HepG2 (cell line): ENCODE measurements at regions not wholly inside any gene's neighbourhood (a gene's known extent, or its start where the extent isn't known, plus 50 kb on each side); places are given as distances from the start of the nearest gene placed in this dataset.
A peak's percentile ranks its signal among the peaks of the same experiment; 100 is the strongest.

Experiments
- ATAC-seq: fragments of 200-7000 bp; cut with Tn5 transposase; 3 replicates; pipeline ENCODE4 v1.9.1; 2020; ENCODE audit warnings: mild to moderate bottlenecking, moderate library complexity
- BruUV-seq: library from RNA; stranded (reverse); fragments of 400-500 nt; replicated peaks from 2 replicates; lab custom pipeline; 2021; lab: Mats Ljungman, UMichigan
- CTCF ChIA-PET: fragments of 300-600 bp; formaldehyde crosslinking; extraction: SDS; loops from one replicate; lab custom pipeline; 2021; ENCODE audit warnings: low total read pairs, inconsistent platforms, low intra/inter-chr PET ratio; lab: Yijun Ruan, JAX
- POLR2A ChIA-PET: fragments of 350-600 bp; sonication (Branson Sonifier 250); formaldehyde crosslinking; loops from one replicate; lab custom pipeline; 2020; ENCODE audit warnings: antibody characterized with exemption, inconsistent platforms; lab: Yijun Ruan, JAX
- DNase-seq: peaks from one replicate; pipeline ENCODE4 v3.0.0-alpha.2; 2015; ENCODE audit warnings: low spot score
- FAIRE-seq: peaks from 3 replicates; lab custom pipeline; 2011; peaks lifted over from hg19 to GRCh38; lab: Jason Lieb, UNC
- H2AFZ ChIP-seq: one replicate; pipeline ENCODE4 v1.6.1; 2011; ENCODE audit warnings: low read length, inconsistent platforms
- H3K27ac ChIP-seq: fragments of 300-600 bp; 3 replicates; pipeline ENCODE4 v1.8.0; 2011; ENCODE audit warnings: mixed run types, mild to moderate bottlenecking, mixed read lengths, low read length, inconsistent platforms; ENCODE audit not compliant: insufficient read depth; ENCODE audit errors: extremely low read length
- H3K27me3 ChIP-seq, 2 experiments: fragments of 200-600 bp in 1 of 2; 2 replicates in 1 of 2; 3 replicates in 1 of 2; pipeline versions ENCODE4 v1.6.0 to v1.8.0; 2011; ENCODE audit warnings: low read length in 2 of 2, mild to moderate bottlenecking in 2 of 2, moderate library complexity in 2 of 2, inconsistent platforms in 1 of 2; ENCODE audit not compliant: insufficient read depth in 2 of 2, control insufficient read depth in 1 of 2
- H3K36me3 ChIP-seq, 2 experiments: fragments of 200-600 bp in 1 of 2; replicated peaks in 1 of 2; 2 replicates in 1 of 2; 3 replicates in 1 of 2; pipeline versions ENCODE4 v1.5.1 to v1.8.0; 2011; ENCODE audit warnings: low read length in 2 of 2, inconsistent platforms in 1 of 2; ENCODE audit not compliant: insufficient read depth in 2 of 2, control insufficient read depth in 1 of 2
- H3K4me1 ChIP-seq: 2 replicates; pipeline ENCODE4 v1.5.1; 2012; ENCODE audit warnings: low read length, inconsistent platforms; ENCODE audit not compliant: insufficient read depth
- H3K4me2 ChIP-seq: 2 replicates; pipeline ENCODE4 v1.6.0; 2011; ENCODE audit warnings: low read depth, low read length, inconsistent platforms
- H3K4me3 ChIP-seq, 3 experiments: fragments of 200-600 bp in 1 of 3; sonication (generic), shearing (Covaris generic) in 1 of 3; replicated peaks in 1 of 3; 2 replicates each; pipeline ENCODE4 v1.5.1; 2011 to 2016; ENCODE audit warnings: low read length in 3 of 3, inconsistent platforms in 2 of 3, low read depth in 2 of 3, mild to moderate bottlenecking in 2 of 3, control low read depth in 1 of 3, mixed read lengths in 1 of 3; ENCODE audit not compliant: insufficient read depth in 1 of 3
- H3K79me2 ChIP-seq: one replicate; pipeline ENCODE4 v1.6.1; 2011; ENCODE audit warnings: low read length, inconsistent platforms; ENCODE audit not compliant: insufficient read depth
- H3K9ac ChIP-seq: 2 replicates; pipeline ENCODE4 v1.6.0; 2011; ENCODE audit warnings: mild to moderate bottlenecking, low read depth, low read length, inconsistent platforms; ENCODE audit not compliant: insufficient read depth
- H3K9me3 ChIP-seq: 2 replicates; pipeline ENCODE4 v1.5.1; 2012; ENCODE audit warnings: mild to moderate bottlenecking, low read length
- H4K20me1 ChIP-seq: 2 replicates; pipeline ENCODE4 v1.6.0; 2011; ENCODE audit warnings: inconsistent platforms, mild to moderate bottlenecking, low read length, moderate library complexity; ENCODE audit not compliant: insufficient read depth
- ATAD3A ChIP-seq: sonication (generic); formaldehyde crosslinking; IDR thresholded peaks from 2 replicates; pipeline ENCODE4 v1.4.0; 2020; ENCODE audit warnings: missing genetic modification reagents
- FUBP1 ChIP-seq: sonication (generic); formaldehyde crosslinking; IDR thresholded peaks from 2 replicates; pipeline ENCODE4 v1.5.1; 2020; ENCODE audit warnings: missing genetic modification reagents, mild to moderate bottlenecking, borderline replicate concordance
- MAFF ChIP-seq: IDR thresholded peaks from 2 replicates; pipeline ENCODE4 v1.6.1; 2011; ENCODE audit warnings: low read depth, low read length, improper control_type of control experiment
- MAFK ChIP-seq, 2 experiments: IDR thresholded peaks in 1 of 2; conservative IDR thresholded peaks in 1 of 2; 2 replicates each; pipeline ENCODE4 v1.6.1; 2011; ENCODE audit warnings: improper control_type of control experiment in 2 of 2, low read length in 2 of 2
- NFATC3 ChIP-seq: sonication (generic); formaldehyde crosslinking; IDR thresholded peaks from 2 replicates; pipeline ENCODE4 v1.5.1; 2020; ENCODE audit warnings: mild to moderate bottlenecking, missing genetic modification reagents
- TCF7L2 ChIP-seq: IDR thresholded peaks from 2 replicates; pipeline ENCODE4 v1.6.1; 2011; ENCODE audit warnings: mild to moderate bottlenecking, low read depth, low read length, moderate library complexity
- ZMYM3 ChIP-seq: sonication (generic); formaldehyde crosslinking; IDR thresholded peaks from 2 replicates; pipeline ENCODE4 v1.5.1; 2020; ENCODE audit warnings: mild to moderate bottlenecking, missing genetic modification reagents
- ZNF547 ChIP-seq: sonication (generic); formaldehyde crosslinking; IDR thresholded peaks from 2 replicates; pipeline ENCODE4 v1.5.1; 2020; ENCODE audit warnings: mild to moderate bottlenecking, missing genetic modification reagents
- WGBS: methylation state at CpG from one replicate; pipeline ENCODE4 v1.1.6; 2017; ENCODE audit warnings: low lambda C conversion rate; 5-methylcytosine and 5-hydroxymethylcytosine counted together
- in situ Hi-C: cut with HindIII; loops from 2 replicates; pipeline ENCODE4 v1.10.0; 2017; ENCODE audit warnings: low pct_unique_long_range_greater_than_20kb; ENCODE audit not compliant: extremely low pct_ligation_motif_present
- intact Hi-C: fragments of 100-400 bp; cut with micrococcal nuclease; formaldehyde crosslinking; loops from one replicate; pipeline ENCODE4 v1.10.0; 2022; ENCODE audit not compliant: unreplicated experiment

GRCh38 chr5:105207066-105207465 lies 1644.5 kb upstream of the NUDT12 start:
- H3K27ac ChIP-seq: no peak overlapping the region
- ChIA-PET POLR2A (no interaction called here), CTCF (no interaction called here)
- H4K20me1 ChIP-seq: no peaks in the 10 kb centered on the region
- DNase-seq: no peak
- no peaks in the 10 kb centered on the region for H3K9me3 ChIP-seq
- H3K79me2 ChIP-seq: no peaks in the 10 kb centered on the region
- H3K36me3 ChIP-seq: no peaks in the 10 kb centered on the region
- no peak overlapping the region for H2AFZ ChIP-seq
- H3K4me2 ChIP-seq: no peak overlapping the region
- no peak for FAIRE-seq
- ATAC-seq: no peak
- no TSS peak for BruUV-seq
- no peaks in the 10 kb centered on the region for H3K27me3 ChIP-seq
- intact Hi-C loops: no loop called here
- TF ChIP-seq ZMYM3 (no peak), FUBP1 (CRISPR knock-in tag) (no peak), TCF7L2 (no peak), ATAD3A (CRISPR knock-in tag) (no peak), NFATC3 (CRISPR knock-in tag) (no peak)
- no peak overlapping the region for H3K9ac ChIP-seq
- in situ Hi-C loops: no loop called here
- no peaks in the 10 kb centered on the region for H3K4me1 ChIP-seq
- no peak overlapping the region for H3K4me3 ChIP-seq
- 23% methylated on average over 2 of the region's 2 CpGs for WGBS

DNA sequence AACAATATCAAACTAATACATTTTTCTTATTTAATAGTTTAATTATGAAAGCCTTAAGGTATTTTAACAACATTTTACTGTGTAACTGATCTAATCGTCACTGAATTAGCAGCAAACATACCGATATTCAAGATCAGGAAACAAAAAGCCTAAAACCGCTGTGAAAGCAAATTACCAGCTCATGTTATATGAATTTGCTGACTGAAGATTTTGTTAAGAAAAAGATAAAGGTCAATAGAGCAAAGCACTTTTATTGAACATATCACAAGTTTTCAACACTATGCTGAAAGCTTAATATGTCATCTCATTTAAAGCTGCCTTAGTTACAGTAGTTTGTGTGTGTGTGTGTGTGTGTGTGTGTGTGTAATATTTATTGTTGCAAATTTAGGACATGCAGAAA lies 1634.9 kb upstream of the NUDT12 start:
- Histone ChIP-seq H3K9me3 (no peaks in the 10 kb centered on the region), H3K27ac (no peak overlapping the region)
- 16% methylated on average over 3 of the region's 3 CpGs for WGBS
- TF ChIP-seq MAFK (conservative IDR thresholded peaks at IDR 0.05 in 1 of 2, IDR thresholded peaks at IDR 0.05 in 1 of 2; ENCODE audit: low read length in 2 of 2): peak; percentile 61 to 81
- no peak for TF ChIP-seq ZNF547 (CRISPR knock-in tag)
- peak; percentile 74 for TF ChIP-seq MAFF
- TF ChIP-seq, all 625 proteins: peak for 2
- Histone ChIP-seq H3K4me1 (no peaks in the 10 kb centered on the region), H3K79me2 (no peaks in the 10 kb centered on the region), H3K4me2 (no peak overlapping the region), H3K27me3 (no peaks in the 10 kb centered on the region), H3K4me3 (no peak overlapping the region), H4K20me1 (no peaks in the 10 kb centered on the region), H2AFZ (no peak overlapping the region), H3K9ac (no peak overlapping the region), H3K36me3 (no peaks in the 10 kb centered on the region)
- in situ Hi-C loops (no loop called here), intact Hi-C loops (no loop called here)
- DNase-seq (no peak), FAIRE-seq (no peak), ATAC-seq (no peak)
- POLR2A ChIA-PET: no interaction called here
- CTCF ChIA-PET: no interaction called here
- BruUV-seq: no TSS peak
